Endothelial cell of umbilical vein (primary cell): ENCODE measurements at regions not wholly inside any gene's neighbourhood (a gene's known extent, or its start where the extent isn't known, plus 50 kb on each side); places are given as distances from the start of the nearest gene placed in this dataset.

Experiments used
- BruUV-seq: library from RNA; stranded (reverse); fragments of 400-500 nt; replicated peaks from 2 replicates; lab custom pipeline; 2021; lab: Mats Ljungman, UMichigan
- CTCF ChIA-PET: fragments of 300-600, 350-600 bp; sonication (Branson Sonifier 250); formaldehyde crosslinking; loops from one replicate; lab custom pipeline; 2021; ENCODE audit warnings: antibody characterized with exemption, inconsistent platforms; lab: Charles Lee
- POLR2A ChIA-PET: fragments of 300-600, 350-600 bp; sonication (Branson Sonifier 250); formaldehyde crosslinking; loops from one replicate; lab custom pipeline; 2021; ENCODE audit warnings: antibody characterized with exemption, inconsistent platforms; lab: Charles Lee
- DNase-seq: peaks from one replicate; pipeline ENCODE4 v3.0.0-alpha.2; 2011; ENCODE audit warnings: low read depth, low spot score
- FAIRE-seq: peaks from 2 replicates; lab custom pipeline; 2011; peaks lifted over from hg19 to GRCh38; lab: Jason Lieb, UNC
- H2AFZ ChIP-seq: 2 replicates; pipeline ENCODE4 v1.6.0; 2012; ENCODE audit warnings: low read depth, low read length, control low read depth, inconsistent platforms
- H3K27ac ChIP-seq: 2 replicates; pipeline ENCODE4 v1.5.1; 2011; ENCODE audit warnings: low read depth, mild to moderate bottlenecking, control low read depth, low read length, moderate library complexity; ENCODE audit not compliant: insufficient read depth
- H3K27me3 ChIP-seq, 2 experiments: 2 replicates each; pipeline versions ENCODE4 v1.6.0 to v1.6.1; 2011; ENCODE audit warnings: low read length in 2 of 2, mixed read lengths in 1 of 2; ENCODE audit not compliant: control insufficient read depth in 2 of 2, insufficient read depth in 2 of 2
- H3K36me3 ChIP-seq, 2 experiments: 2 replicates in 1 of 2; 3 replicates in 1 of 2; pipeline ENCODE4 v1.5.1; 2011; ENCODE audit warnings: low read length in 2 of 2, mild to moderate bottlenecking in 1 of 2, moderate library complexity in 1 of 2; ENCODE audit not compliant: control insufficient read depth in 2 of 2, insufficient read depth in 2 of 2; ENCODE audit errors: extremely low read depth in 1 of 2
- H3K4me1 ChIP-seq: 3 replicates; pipeline ENCODE4 v1.5.1; 2011; ENCODE audit warnings: mild to moderate bottlenecking, low read length; ENCODE audit not compliant: control insufficient read depth, insufficient read depth; ENCODE audit errors: extremely low read depth
- H3K4me2 ChIP-seq: 2 replicates; pipeline ENCODE4 v1.6.1; 2011; ENCODE audit warnings: low read length, control low read depth, mixed read lengths; ENCODE audit not compliant: insufficient read depth
- H3K4me3 ChIP-seq, 3 experiments: fragments of 200-600 bp in 1 of 3; sonication (generic), shearing (Covaris generic) in 1 of 3; replicated peaks in 1 of 3; 2 replicates each; pipeline ENCODE4 v1.5.1; 2011 to 2016; ENCODE audit warnings: control low read depth in 3 of 3, low read length in 3 of 3, mild to moderate bottlenecking in 2 of 3, inconsistent platforms in 1 of 3, low read depth in 1 of 3, moderate library complexity in 1 of 3; ENCODE audit not compliant: insufficient read depth in 1 of 3
- H3K79me2 ChIP-seq: 2 replicates; pipeline ENCODE4 v1.6.0; 2012; ENCODE audit warnings: low read length, inconsistent platforms; ENCODE audit not compliant: control insufficient read depth, insufficient read depth
- H3K9ac ChIP-seq: replicated peaks from 2 replicates; pipeline ENCODE3; 2011; ENCODE audit warnings: low read length, control low read depth; ENCODE audit not compliant: insufficient read depth; ENCODE audit errors: extremely low read depth
- H3K9me1 ChIP-seq: replicated peaks from 3 replicates; pipeline ENCODE4 v1.6.0; 2011; ENCODE audit warnings: mild to moderate bottlenecking, low read length; ENCODE audit not compliant: control insufficient read depth, insufficient read depth; ENCODE audit errors: extremely low read depth
- H3K9me3 ChIP-seq: replicated peaks from 2 replicates; pipeline ENCODE4 v1.5.1; 2012; ENCODE audit warnings: low read length, inconsistent platforms; ENCODE audit not compliant: control insufficient read depth, insufficient read depth
- H4K20me1 ChIP-seq: replicated peaks from 2 replicates; pipeline ENCODE3; 2011; ENCODE audit warnings: mild to moderate bottlenecking, low read length; ENCODE audit not compliant: control insufficient read depth, insufficient read depth; ENCODE audit errors: extremely low read depth
- EZH2 ChIP-seq: IDR thresholded peaks from 2 replicates; pipeline ENCODE4 v1.6.1; 2012; ENCODE audit warnings: borderline replicate concordance, low read depth, mild to moderate bottlenecking, moderate library complexity, low read length, inconsistent platforms; ENCODE audit not compliant: severe bottlenecking
- FOS ChIP-seq: IDR thresholded peaks from 2 replicates; pipeline ENCODE4 v1.6.1; 2011; ENCODE audit warnings: mild to moderate bottlenecking, low read length, moderate library complexity, borderline replicate concordance; ENCODE audit not compliant: insufficient read depth
- GATA2 ChIP-seq: IDR thresholded peaks from 2 replicates; pipeline ENCODE4 v1.7.0; 2011; ENCODE audit warnings: low read depth, mild to moderate bottlenecking, moderate library complexity, mixed read lengths, low read length; ENCODE audit not compliant: insufficient read length, insufficient read depth
- JUN ChIP-seq: IDR thresholded peaks from 2 replicates; pipeline ENCODE4 v1.6.1; 2011; ENCODE audit warnings: borderline replicate concordance, low read depth; ENCODE audit not compliant: insufficient read length, insufficient read depth
- MYC ChIP-seq: IDR thresholded peaks from one replicate; pipeline ENCODE4 v1.6.1; 2011; ENCODE audit warnings: mild to moderate bottlenecking, low read depth, low read length
- POLR2A ChIP-seq: IDR thresholded peaks from 2 replicates; pipeline ENCODE4 v1.6.1; 2012; ENCODE audit warnings: low read depth, mild to moderate bottlenecking, control low read depth, low read length
- POLR2AphosphoS5 ChIP-seq: IDR thresholded peaks from 2 replicates; pipeline ENCODE4 v1.6.1; 2012; ENCODE audit warnings: low read depth, mild to moderate bottlenecking, control low read depth, low read length, moderate library complexity; ENCODE audit not compliant: insufficient read depth
- dilution Hi-C: fragments of 300-500 bp; cut with MboI; formaldehyde crosslinking; loops from one replicate; pipeline ENCODE4 v1.15.0; 2019; ENCODE audit warnings: low sequenced_read_pairs; ENCODE audit not compliant: extremely low pct_ligation_motif_present
- intact Hi-C: fragments of 100-400 bp; cut with micrococcal nuclease; formaldehyde crosslinking; loops from one replicate; pipeline ENCODE4 v1.10.0; 2022
- TF ChIP-seq, protein P1 (sequence below), 2 donors: IDR thresholded peaks; 1 replicate in 1 of 2; 2 replicates in 1 of 2; pipeline ENCODE4 v1.5.1; 2011; ENCODE audit warnings: low read length in 2 of 2, mild to moderate bottlenecking in 2 of 2, moderate library complexity in 2 of 2, control low read depth in 1 of 2, inconsistent platforms in 1 of 2, low read depth in 1 of 2; ENCODE audit not compliant: insufficient read depth in 1 of 2; ENCODE audit errors: extremely low read depth in 1 of 2
- TF ChIP-seq, protein P2 (sequence below): IDR thresholded peaks from 2 replicates; pipeline ENCODE4 v1.6.1; 2011; ENCODE audit not compliant: insufficient read depth, insufficient read length

DNA sequence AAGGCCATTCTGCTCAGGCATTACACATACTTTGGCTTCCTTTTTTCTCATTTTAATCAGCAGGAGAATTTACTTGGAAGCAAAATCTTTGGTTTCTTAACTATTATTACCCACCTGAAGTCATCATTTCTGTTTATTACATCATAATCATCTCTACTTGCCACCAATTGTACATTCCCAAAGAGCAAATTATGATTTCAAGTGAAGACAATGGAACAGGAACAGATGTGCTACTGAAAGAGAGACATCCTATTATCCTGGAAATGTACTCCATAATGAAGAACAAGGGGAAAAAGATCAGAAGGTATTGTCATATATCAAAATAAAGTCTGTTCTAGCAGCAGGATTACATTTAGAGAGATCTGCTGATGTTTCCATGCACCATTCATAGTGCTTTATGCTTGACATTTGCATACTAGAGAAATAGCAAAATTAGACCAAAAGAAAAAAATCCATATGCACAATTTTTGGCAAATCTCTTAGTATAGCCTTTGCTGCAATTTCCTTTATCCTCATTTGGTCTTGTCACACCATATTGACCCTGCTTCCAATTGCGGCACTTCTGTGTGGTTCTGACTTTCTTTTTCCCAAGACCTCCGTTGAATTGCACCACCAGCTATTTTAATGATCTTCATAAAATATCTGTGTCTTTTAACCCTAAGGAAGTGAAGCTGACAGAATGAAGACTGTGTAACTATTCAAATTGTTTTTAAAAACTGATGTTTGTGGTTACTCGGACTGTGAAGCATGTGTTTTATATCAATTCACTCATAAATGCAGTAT lies 683.8 kb downstream of the ZNF385D start:
- dilution Hi-C loops, result no loop called here
- intact Hi-C loops, result no loop called here
- Histone ChIP-seq H3K9me1 (no peaks in the 10 kb centered on the region), H3K4me2 (no peak overlapping the region), H3K27me3 (no peaks in the 10 kb centered on the region), H4K20me1 (no peaks in the 10 kb centered on the region), H3K27ac (no peak overlapping the region), H3K79me2 (no peaks in the 10 kb centered on the region), H3K9me3 (no peaks in the 10 kb centered on the region), H3K4me3 (no peak overlapping the region), H3K36me3 (no peaks in the 10 kb centered on the region), H3K9ac (no peak overlapping the region), H3K4me1 (no peaks in the 10 kb centered on the region), H2AFZ (no peak overlapping the region)
- BruUV-seq, result no TSS peak
- DNase-seq, result no peak
- ChIA-PET CTCF (no interaction called here), POLR2A (no interaction called here)
- FAIRE-seq, result no peak
- TF ChIP-seq MYC (no peak), JUN (no peak), FOS (no peak), GATA2 (no peak), POLR2AphosphoS5 (no peak), POLR2A (no peak), EZH2 (no peak)
- TF ChIP-seq, protein P1, sequence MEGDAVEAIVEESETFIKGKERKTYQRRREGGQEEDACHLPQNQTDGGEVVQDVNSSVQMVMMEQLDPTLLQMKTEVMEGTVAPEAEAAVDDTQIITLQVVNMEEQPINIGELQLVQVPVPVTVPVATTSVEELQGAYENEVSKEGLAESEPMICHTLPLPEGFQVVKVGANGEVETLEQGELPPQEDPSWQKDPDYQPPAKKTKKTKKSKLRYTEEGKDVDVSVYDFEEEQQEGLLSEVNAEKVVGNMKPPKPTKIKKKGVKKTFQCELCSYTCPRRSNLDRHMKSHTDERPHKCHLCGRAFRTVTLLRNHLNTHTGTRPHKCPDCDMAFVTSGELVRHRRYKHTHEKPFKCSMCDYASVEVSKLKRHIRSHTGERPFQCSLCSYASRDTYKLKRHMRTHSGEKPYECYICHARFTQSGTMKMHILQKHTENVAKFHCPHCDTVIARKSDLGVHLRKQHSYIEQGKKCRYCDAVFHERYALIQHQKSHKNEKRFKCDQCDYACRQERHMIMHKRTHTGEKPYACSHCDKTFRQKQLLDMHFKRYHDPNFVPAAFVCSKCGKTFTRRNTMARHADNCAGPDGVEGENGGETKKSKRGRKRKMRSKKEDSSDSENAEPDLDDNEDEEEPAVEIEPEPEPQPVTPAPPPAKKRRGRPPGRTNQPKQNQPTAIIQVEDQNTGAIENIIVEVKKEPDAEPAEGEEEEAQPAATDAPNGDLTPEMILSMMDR (IDR thresholded peaks at IDR 0.05; ENCODE audit: extremely low read depth in 1 of 2, insufficient read depth in 1 of 2, low read depth in 1 of 2, low read length in 2 of 2), result no peak
- TF ChIP-seq, protein P2, sequence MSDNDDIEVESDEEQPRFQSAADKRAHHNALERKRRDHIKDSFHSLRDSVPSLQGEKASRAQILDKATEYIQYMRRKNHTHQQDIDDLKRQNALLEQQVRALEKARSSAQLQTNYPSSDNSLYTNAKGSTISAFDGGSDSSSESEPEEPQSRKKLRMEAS, result no peak
